ENCODE measurements at regions not wholly inside any gene's neighbourhood (a gene's known extent, or its start where the extent isn't known, plus 50 kb on each side); places are given as distances from the start of the nearest gene placed in this dataset.

DNA sequence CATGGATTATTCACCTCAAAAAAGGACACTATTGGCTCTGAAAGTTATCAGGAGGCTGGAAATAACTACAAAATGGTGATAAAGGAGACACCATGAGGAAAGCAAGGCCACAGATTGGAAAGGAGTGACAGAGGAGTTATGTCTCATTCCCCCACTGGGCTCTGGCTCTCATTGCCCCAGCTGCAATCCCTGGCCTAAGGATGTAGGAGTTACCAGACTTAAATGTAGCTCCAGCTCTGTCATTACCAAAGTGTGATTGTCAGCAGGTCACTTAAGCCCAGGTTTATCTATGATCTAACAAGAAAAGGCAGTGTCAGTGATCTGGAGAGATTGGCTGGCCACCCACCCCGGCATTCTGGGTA lies 1228.2 kb upstream of the DDX18 start:
- TF ChIP-seq, protein P1, sequence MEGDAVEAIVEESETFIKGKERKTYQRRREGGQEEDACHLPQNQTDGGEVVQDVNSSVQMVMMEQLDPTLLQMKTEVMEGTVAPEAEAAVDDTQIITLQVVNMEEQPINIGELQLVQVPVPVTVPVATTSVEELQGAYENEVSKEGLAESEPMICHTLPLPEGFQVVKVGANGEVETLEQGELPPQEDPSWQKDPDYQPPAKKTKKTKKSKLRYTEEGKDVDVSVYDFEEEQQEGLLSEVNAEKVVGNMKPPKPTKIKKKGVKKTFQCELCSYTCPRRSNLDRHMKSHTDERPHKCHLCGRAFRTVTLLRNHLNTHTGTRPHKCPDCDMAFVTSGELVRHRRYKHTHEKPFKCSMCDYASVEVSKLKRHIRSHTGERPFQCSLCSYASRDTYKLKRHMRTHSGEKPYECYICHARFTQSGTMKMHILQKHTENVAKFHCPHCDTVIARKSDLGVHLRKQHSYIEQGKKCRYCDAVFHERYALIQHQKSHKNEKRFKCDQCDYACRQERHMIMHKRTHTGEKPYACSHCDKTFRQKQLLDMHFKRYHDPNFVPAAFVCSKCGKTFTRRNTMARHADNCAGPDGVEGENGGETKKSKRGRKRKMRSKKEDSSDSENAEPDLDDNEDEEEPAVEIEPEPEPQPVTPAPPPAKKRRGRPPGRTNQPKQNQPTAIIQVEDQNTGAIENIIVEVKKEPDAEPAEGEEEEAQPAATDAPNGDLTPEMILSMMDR (conservative IDR thresholded peaks at IDR 0.05; ENCODE audit: low read length), result no peak
- TF ChIP-seq EZH2phosphoT487 (IDR thresholded peaks at IDR 0.05; ENCODE audit: borderline replicate concordance), result no peak

Measured in Loucy (cell line).